Type B pancreatic cell (in vitro differentiated cells): ENCODE measurements at regions not wholly inside any gene's neighbourhood (a gene's known extent, or its start where the extent isn't known, plus 50 kb on each side); places are given as distances from the start of the nearest gene placed in this dataset.
"Not testable (repeated sequence)": the region's sequence is repeated elsewhere in the genome, so short reads cannot be mapped to it uniquely, and the experiment has no call there.

Experiments used
- DNase-seq: peaks from one replicate; pipeline ENCODE4 v3.0.0; 2021; ENCODE audit warnings: mixed read lengths; ENCODE audit not compliant: unreplicated experiment; ENCODE audit errors: extremely low spot score
- H3K27ac Mint-ChIP-seq: 2 replicates; pipeline ENCODE4 v1.8.0; 2021; ENCODE audit warnings: mild to moderate bottlenecking, mixed read lengths
- H3K27me3 Mint-ChIP-seq: 2 replicates; pipeline ENCODE4 v1.8.0; 2021; ENCODE audit warnings: mixed read lengths
- H3K36me3 Mint-ChIP-seq: 2 replicates; pipeline ENCODE4 v1.8.0; 2021; ENCODE audit warnings: mixed read lengths
- H3K4me1 Mint-ChIP-seq: one replicate; pipeline ENCODE4 v1.8.0; 2021; ENCODE audit warnings: mixed read lengths; ENCODE audit not compliant: unreplicated experiment
- H3K4me3 Mint-ChIP-seq: 2 replicates; pipeline ENCODE4 v1.8.0; 2021; ENCODE audit warnings: mild to moderate bottlenecking, mixed read lengths
- H3K9me3 Mint-ChIP-seq: 2 replicates; pipeline ENCODE4 v1.8.0; 2021; ENCODE audit warnings: mixed read lengths
- CTCF ChIP-seq: fragments of 200-600 bp; sonication (generic); conservative IDR thresholded peaks from 2 replicates; pipeline ENCODE4 v1.5.0; 2021; ENCODE audit warnings: antibody characterized with exemption, mild to moderate bottlenecking

- Mint-ChIP-seq H3K27me3 (no peaks in the 10 kb centered on the region), H3K9me3 (no peaks in the 10 kb centered on the region), H3K27ac (no peak overlapping the region), H3K36me3 (no peaks in the 10 kb centered on the region), H3K4me3 (no peak overlapping the region), H3K4me1 (no peaks in the 10 kb centered on the region)
- no peak for DNase-seq
- no peak for TF ChIP-seq CTCF
Measured at GRCh38 chr2:194854941-194855340, 802.1 kb upstream of the SLC39A10 start.

GRCh38 chr2:194842871-194843270 is 814.2 kb upstream of the SLC39A10 start:
- Mint-ChIP-seq H3K36me3 (no peaks in the 10 kb centered on the region), H3K27ac (no peak overlapping the region), H3K27me3 (no peaks in the 10 kb centered on the region), H3K9me3 (no peaks in the 10 kb centered on the region), H3K4me1 (no peaks in the 10 kb centered on the region), H3K4me3 (no peak overlapping the region)
- DNase-seq = no peak
- TF ChIP-seq CTCF = no peak

- not testable (repeated sequence) for H3K27me3 Mint-ChIP-seq, H3K9me3 Mint-ChIP-seq, DNase-seq, H3K4me1 Mint-ChIP-seq, H3K36me3 Mint-ChIP-seq, H3K27ac Mint-ChIP-seq, H3K4me3 Mint-ChIP-seq
Measured at GRCh38 chr2:194834371-194834770, 822.7 kb upstream of the SLC39A10 start.

GRCh38 chr2:194826241-194826640 is 830.8 kb upstream of the SLC39A10 start:
- Mint-ChIP-seq H3K4me3 (no peak overlapping the region), H3K36me3 (no peaks in the 10 kb centered on the region), H3K4me1 (no peaks in the 10 kb centered on the region), H3K27ac (no peak overlapping the region), H3K27me3 (no peaks in the 10 kb centered on the region), H3K9me3 (no peaks in the 10 kb centered on the region)
- no peak for TF ChIP-seq CTCF
- no peak for DNase-seq

- Mint-ChIP-seq H3K36me3 (no peaks in the 10 kb centered on the region), H3K9me3 (no peaks in the 10 kb centered on the region), H3K27me3 (no peaks in the 10 kb centered on the region), H3K4me1 (no peaks in the 10 kb centered on the region), H3K27ac (no peak overlapping the region), H3K4me3 (no peak overlapping the region)
- no peak for DNase-seq
- TF ChIP-seq CTCF = no peak
Measured at GRCh38 chr2:194824450-194824849, 832.6 kb upstream of the SLC39A10 start.

GRCh38 chr2:194822657-194823056 is 834.4 kb upstream of the SLC39A10 start:
- no peak overlapping the region for H3K4me3 Mint-ChIP-seq
- no peaks in the 10 kb centered on the region for H3K9me3 Mint-ChIP-seq
- H3K27ac Mint-ChIP-seq = no peak overlapping the region
- no peak for DNase-seq
- no peak for TF ChIP-seq CTCF
- H3K27me3 Mint-ChIP-seq = no peaks in the 10 kb centered on the region
- H3K4me1 Mint-ChIP-seq = no peaks in the 10 kb centered on the region
- H3K36me3 Mint-ChIP-seq = no peaks in the 10 kb centered on the region
